ENCODE measurements at regions not wholly inside any gene's neighbourhood (a gene's known extent, or its start where the extent isn't known, plus 50 kb on each side); places are given as distances from the start of the nearest gene placed in this dataset.

DNA sequence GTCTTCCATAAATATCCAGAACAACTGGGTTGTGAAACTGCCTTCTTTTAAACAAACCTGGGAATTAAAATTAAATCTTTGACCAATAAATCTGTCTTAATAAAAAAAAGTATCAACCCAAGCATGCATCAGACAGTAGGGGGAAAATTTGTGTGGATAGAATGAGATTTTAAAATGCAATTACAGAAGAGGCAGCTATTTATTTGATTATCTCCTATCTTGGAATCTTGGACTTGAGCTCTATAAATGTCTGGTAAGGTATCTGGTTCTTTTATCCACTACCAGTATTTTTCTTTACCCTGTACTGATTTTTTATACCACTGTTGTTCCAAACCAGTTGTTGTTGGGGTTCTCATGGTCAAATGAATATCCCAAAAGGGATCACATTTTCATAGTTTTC lies 157.6 kb upstream of the VEPH1 start:
- Histone ChIP-seq H3K4me3 (no peak overlapping the region), H3K9me3 (no peaks in the 10 kb centered on the region), H3K27ac (no peak overlapping the region), H3K36me3 (no peaks in the 10 kb centered on the region), H3K4me1 (no peaks in the 10 kb centered on the region), H3K27me3 (no peaks in the 10 kb centered on the region)
- DNase-seq = no peak
- intact Hi-C loops (cut with DNase I) = no loop called here
- TF ChIP-seq, protein P1, sequence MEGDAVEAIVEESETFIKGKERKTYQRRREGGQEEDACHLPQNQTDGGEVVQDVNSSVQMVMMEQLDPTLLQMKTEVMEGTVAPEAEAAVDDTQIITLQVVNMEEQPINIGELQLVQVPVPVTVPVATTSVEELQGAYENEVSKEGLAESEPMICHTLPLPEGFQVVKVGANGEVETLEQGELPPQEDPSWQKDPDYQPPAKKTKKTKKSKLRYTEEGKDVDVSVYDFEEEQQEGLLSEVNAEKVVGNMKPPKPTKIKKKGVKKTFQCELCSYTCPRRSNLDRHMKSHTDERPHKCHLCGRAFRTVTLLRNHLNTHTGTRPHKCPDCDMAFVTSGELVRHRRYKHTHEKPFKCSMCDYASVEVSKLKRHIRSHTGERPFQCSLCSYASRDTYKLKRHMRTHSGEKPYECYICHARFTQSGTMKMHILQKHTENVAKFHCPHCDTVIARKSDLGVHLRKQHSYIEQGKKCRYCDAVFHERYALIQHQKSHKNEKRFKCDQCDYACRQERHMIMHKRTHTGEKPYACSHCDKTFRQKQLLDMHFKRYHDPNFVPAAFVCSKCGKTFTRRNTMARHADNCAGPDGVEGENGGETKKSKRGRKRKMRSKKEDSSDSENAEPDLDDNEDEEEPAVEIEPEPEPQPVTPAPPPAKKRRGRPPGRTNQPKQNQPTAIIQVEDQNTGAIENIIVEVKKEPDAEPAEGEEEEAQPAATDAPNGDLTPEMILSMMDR (IDR thresholded peaks at IDR 0.05) = no peak
- TF ChIP-seq POLR2A (IDR thresholded peaks at IDR 0.05) = no peak

DNA sequence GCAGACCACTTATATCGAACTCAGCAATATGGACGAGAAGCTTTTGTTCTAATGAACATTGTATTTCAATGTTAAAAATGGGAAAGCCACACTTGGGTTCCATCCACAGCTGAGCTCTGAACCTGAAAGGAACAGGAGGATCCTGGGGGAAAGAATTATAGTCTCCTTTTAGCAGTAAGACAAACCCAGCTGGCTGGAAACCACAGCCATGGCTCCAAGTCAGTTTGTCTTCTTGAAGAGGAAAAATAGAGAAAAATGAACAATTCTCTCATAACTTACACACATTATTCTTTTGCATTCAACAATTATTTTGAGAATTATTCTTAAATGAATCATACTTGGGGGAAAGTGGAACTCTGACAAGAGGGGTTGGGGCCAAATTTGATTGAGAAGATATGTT lies 149.2 kb upstream of the VEPH1 start:
- Histone ChIP-seq H3K9me3 (no peaks in the 10 kb centered on the region), H3K27ac (no peak overlapping the region), H3K36me3 (no peaks in the 10 kb centered on the region), H3K4me1 (no peaks in the 10 kb centered on the region), H3K4me3 (no peak overlapping the region), H3K27me3 (no peaks in the 10 kb centered on the region)
- DNase-seq = no peak
- no peak for TF ChIP-seq POLR2A (IDR thresholded peaks at IDR 0.05)
- TF ChIP-seq, protein P1 (IDR thresholded peaks at IDR 0.05) = no peak
- 84% methylated on average over 2 of the region's 2 CpGs for WGBS, 2 donors
- intact Hi-C loops (cut with DNase I) = no loop called here

DNA sequence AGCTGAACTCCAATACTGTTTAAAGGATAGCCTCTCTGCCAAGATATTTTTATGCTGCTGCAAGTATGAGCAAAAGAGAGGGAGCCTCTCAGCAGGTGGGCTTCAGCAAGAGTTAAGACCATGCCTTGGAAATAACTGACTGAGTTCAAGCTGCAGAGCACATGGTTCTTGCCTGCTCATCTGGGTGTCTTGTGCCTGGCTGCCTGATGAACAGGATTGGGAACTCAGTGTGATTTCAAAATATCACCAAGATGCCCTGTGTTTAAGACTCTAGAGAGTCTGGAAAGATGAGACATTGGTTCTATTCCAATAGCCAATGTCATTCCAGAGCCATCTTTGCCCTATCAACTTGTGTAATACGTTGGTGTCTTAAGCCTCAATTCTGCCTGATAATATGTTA lies 147.5 kb upstream of the VEPH1 start:
- H3K27me3 ChIP-seq = no peaks in the 10 kb centered on the region
- TF ChIP-seq, protein P1 (IDR thresholded peaks at IDR 0.05) = no peak
- no peak for TF ChIP-seq POLR2A (IDR thresholded peaks at IDR 0.05)
- intact Hi-C loops (cut with DNase I) = no loop called here
- no peaks in the 10 kb centered on the region for H3K4me1 ChIP-seq
- no peaks in the 10 kb centered on the region for H3K36me3 ChIP-seq
- 50 to 73% methylated on average over 1 of the region's 1 CpG for WGBS, 2 donors
- no peak overlapping the region for H3K4me3 ChIP-seq
- H3K27ac ChIP-seq = no peak overlapping the region
- H3K9me3 ChIP-seq = no peaks in the 10 kb centered on the region
- DNase-seq = no peak

DNA sequence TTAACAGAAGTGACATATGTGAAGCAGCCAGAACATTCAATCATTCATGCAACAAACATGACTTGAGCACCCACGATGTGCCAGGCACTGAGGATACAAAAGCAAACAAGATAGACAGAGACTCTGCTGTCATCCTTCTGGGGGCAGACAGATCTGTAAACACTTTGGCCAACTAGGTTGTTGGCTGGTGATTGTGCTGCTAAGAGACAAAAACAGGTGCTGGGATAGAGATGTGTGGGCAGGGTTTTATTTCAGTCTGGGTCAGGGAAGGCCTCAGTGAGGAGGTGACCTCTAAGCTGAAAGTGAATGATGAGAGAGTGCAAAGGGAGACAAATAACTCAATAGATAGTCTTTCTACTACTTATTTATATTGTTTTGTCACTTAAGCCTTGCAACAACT lies 147.0 kb upstream of the VEPH1 start:
- intact Hi-C loops (cut with DNase I) = no loop called here
- TF ChIP-seq, protein P1 (IDR thresholded peaks at IDR 0.05) = no peak
- TF ChIP-seq POLR2A (IDR thresholded peaks at IDR 0.05) = no peak
- Histone ChIP-seq H3K9me3 (no peaks in the 10 kb centered on the region), H3K27me3 (no peaks in the 10 kb centered on the region), H3K27ac (no peak overlapping the region), H3K36me3 (no peaks in the 10 kb centered on the region), H3K4me1 (no peaks in the 10 kb centered on the region), H3K4me3 (no peak overlapping the region)
- DNase-seq = no peak
- WGBS, 2 donors = 7 to 11% methylated on average over 1 of the region's 1 CpG

DNA sequence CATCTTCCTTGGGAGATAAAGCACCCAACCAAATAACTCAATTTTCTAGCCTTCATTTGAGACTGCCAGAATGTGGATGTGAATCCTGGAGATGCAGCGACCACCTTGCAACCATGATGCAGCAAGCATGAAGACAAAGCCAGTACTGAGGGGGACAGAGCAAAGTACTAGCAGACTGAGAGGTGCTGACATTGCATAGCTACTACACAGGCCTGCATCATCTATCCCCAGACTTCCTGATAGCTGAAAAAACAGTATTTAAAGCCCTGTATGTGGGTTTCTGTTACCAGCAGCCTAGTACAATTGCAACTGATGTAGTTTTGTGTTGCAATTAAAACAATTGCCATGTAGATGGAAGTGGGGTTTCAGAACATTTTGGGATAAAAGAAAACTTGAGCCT lies 146.3 kb upstream of the VEPH1 start:
- TF ChIP-seq, protein P1 (IDR thresholded peaks at IDR 0.05) = no peak
- TF ChIP-seq POLR2A (IDR thresholded peaks at IDR 0.05) = no peak
- H3K4me3 ChIP-seq = no peak overlapping the region
- intact Hi-C loops (cut with DNase I) = no loop called here
- no peaks in the 10 kb centered on the region for H3K27me3 ChIP-seq
- 54 to 73% methylated on average over 1 of the region's 1 CpG for WGBS, 2 donors
- no peaks in the 10 kb centered on the region for H3K4me1 ChIP-seq
- no peak for DNase-seq
- H3K9me3 ChIP-seq = no peaks in the 10 kb centered on the region
- no peak overlapping the region for H3K27ac ChIP-seq
- H3K36me3 ChIP-seq = no peaks in the 10 kb centered on the region
